Middle frontal gyrus (tissue), 1 donor: ENCODE measurements at regions not wholly inside any gene's neighbourhood (a gene's known extent, or its start where the extent isn't known, plus 50 kb on each side); places are given as distances from the start of the nearest gene placed in this dataset.
"Not testable (repeated sequence)": the region's sequence is repeated elsewhere in the genome, so short reads cannot be mapped to it uniquely, and the experiment has no call there.

ENCODE experiments used
- DNase-seq: peaks from one replicate; pipeline ENCODE4 v3.0.0-alpha.2; 2015; ENCODE audit warnings: low spot score; ENCODE audit errors: extremely low spot score

GRCh38 chr2:150859162-150859561 lies 371.7 kb upstream of the RND3 start:
- no peak for DNase-seq

- no peak for DNase-seq
Observed at GRCh38 chr2:150858382-150858781, 370.9 kb upstream of the RND3 start.

GRCh38 chr2:150856596-150857281 lies 369.3 kb upstream of the RND3 start:
- DNase-seq: no peak

- no peak for DNase-seq
Observed at GRCh38 chr2:150853263-150853662, 365.8 kb upstream of the RND3 start.

GRCh38 chr2:150850641-150851040 lies 363.2 kb upstream of the RND3 start:
- no peak for DNase-seq

GRCh38 chr2:150847578-150847977 lies 360.1 kb upstream of the RND3 start:
- DNase-seq: no peak

GRCh38 chr2:150846691-150847090 lies 359.2 kb upstream of the RND3 start:
- DNase-seq: no peak

GRCh38 chr2:150832686-150833085 lies 345.2 kb upstream of the RND3 start:
- no peak for DNase-seq

GRCh38 chr2:150824118-150824517 lies 336.7 kb upstream of the RND3 start:
- no peak for DNase-seq

GRCh38 chr2:150817422-150817821 lies 330.0 kb upstream of the RND3 start:
- no peak for DNase-seq

- no peak for DNase-seq
Observed at GRCh38 chr2:150812664-150813367, 325.3 kb upstream of the RND3 start.

GRCh38 chr2:150812066-150812465 lies 324.6 kb upstream of the RND3 start:
- DNase-seq: no peak

GRCh38 chr2:150811259-150811855 lies 323.9 kb upstream of the RND3 start:
- DNase-seq: no peak

- no peak for DNase-seq
Observed at GRCh38 chr2:150809103-150809502, 321.6 kb upstream of the RND3 start.

- DNase-seq: no peak
Observed at GRCh38 chr2:150806336-150806735, 318.9 kb upstream of the RND3 start.

- DNase-seq: no peak
Observed at GRCh38 chr2:150803689-150804398, 316.4 kb upstream of the RND3 start.

- no peak for DNase-seq
Observed at GRCh38 chr2:150802635-150803034, 315.2 kb upstream of the RND3 start.

- DNase-seq: not testable (repeated sequence)
Observed at GRCh38 chr2:150796236-150796635, 308.8 kb upstream of the RND3 start.

- DNase-seq: no peak
Observed at GRCh38 chr2:150792780-150793300, 305.4 kb upstream of the RND3 start.

GRCh38 chr2:150791567-150791966 lies 304.1 kb upstream of the RND3 start:
- DNase-seq: no peak

- no peak for DNase-seq
Observed at GRCh38 chr2:150789376-150789905, 302.0 kb upstream of the RND3 start.
